UCSD-AML1 (cell line): ENCODE measurements at regions not wholly inside any gene's neighbourhood (a gene's known extent, or its start where the extent isn't known, plus 50 kb on each side); places are given as distances from the start of the nearest gene placed in this dataset.
"Not testable (repeated sequence)": the region's sequence is repeated elsewhere in the genome, so short reads cannot be mapped to it uniquely, and the experiment has no call there.

Source experiments
- DNase-seq: peaks from one replicate; lab custom pipeline; 2025; ENCODE audit not compliant: unreplicated experiment; lab: John Stamatoyannopoulos, UW

- DNase-seq = not testable (repeated sequence)
These were observed 331.4 kb downstream of the ANAPC1 start for GRCh38 chr2:111552625-111553024.

- not testable (repeated sequence) for DNase-seq
These were observed 324.7 kb downstream of the ANAPC1 start for GRCh38 chr2:111559301-111559700.

- DNase-seq = not testable (repeated sequence)
These were observed 324.2 kb downstream of the ANAPC1 start for GRCh38 chr2:111559814-111560213.

- DNase-seq = not testable (repeated sequence)
These were observed 317.9 kb downstream of the ANAPC1 start for GRCh38 chr2:111566068-111566467.

- not testable (repeated sequence) for DNase-seq
These were observed 316.8 kb downstream of the ANAPC1 start for GRCh38 chr2:111567233-111567632.

GRCh38 chr2:111569356-111570199 is 314.4 kb downstream of the ANAPC1 start:
- not testable (repeated sequence) for DNase-seq

GRCh38 chr2:111570300-111571114 is 313.5 kb downstream of the ANAPC1 start:
- not testable (repeated sequence) for DNase-seq

GRCh38 chr2:111574803-111575202 is 309.2 kb downstream of the ANAPC1 start:
- DNase-seq = not testable (repeated sequence)

- DNase-seq = not testable (repeated sequence)
These were observed 306.7 kb downstream of the ANAPC1 start for GRCh38 chr2:111577154-111577885.

- not testable (repeated sequence) for DNase-seq
These were observed 304.4 kb downstream of the ANAPC1 start for GRCh38 chr2:111579500-111580134.

- not testable (repeated sequence) for DNase-seq
These were observed 303.4 kb downstream of the ANAPC1 start for GRCh38 chr2:111580616-111581015.

- DNase-seq = not testable (repeated sequence)
These were observed 301.9 kb downstream of the ANAPC1 start for GRCh38 chr2:111582090-111582489.

GRCh38 chr2:111583480-111583879 is 300.5 kb downstream of the ANAPC1 start:
- not testable (repeated sequence) for DNase-seq

GRCh38 chr2:111584540-111584939 is 299.5 kb downstream of the ANAPC1 start:
- DNase-seq = not testable (repeated sequence)

- DNase-seq = not testable (repeated sequence)
These were observed 299.0 kb downstream of the ANAPC1 start for GRCh38 chr2:111584950-111585349.

GRCh38 chr2:111586014-111586413 is 298.0 kb downstream of the ANAPC1 start:
- not testable (repeated sequence) for DNase-seq

- not testable (repeated sequence) for DNase-seq
These were observed 288.9 kb downstream of the ANAPC1 start for GRCh38 chr2:111595072-111595471.

- not testable (repeated sequence) for DNase-seq
These were observed 286.9 kb downstream of the ANAPC1 start for GRCh38 chr2:111596808-111597705.

GRCh38 chr2:111598944-111599343 is 285.0 kb downstream of the ANAPC1 start:
- DNase-seq = not testable (repeated sequence)
